Endothelial cell of umbilical vein (primary cell): ENCODE measurements at regions not wholly inside any gene's neighbourhood (a gene's known extent, or its start where the extent isn't known, plus 50 kb on each side); places are given as distances from the start of the nearest gene placed in this dataset.

Experiments used
- BruUV-seq: library from RNA; stranded (reverse); fragments of 400-500 nt; replicated peaks from 2 replicates; lab custom pipeline; 2021; lab: Mats Ljungman, UMichigan
- CTCF ChIA-PET: fragments of 300-600, 350-600 bp; sonication (Branson Sonifier 250); formaldehyde crosslinking; loops from one replicate; lab custom pipeline; 2021; ENCODE audit warnings: antibody characterized with exemption, inconsistent platforms; lab: Charles Lee
- POLR2A ChIA-PET: fragments of 300-600, 350-600 bp; sonication (Branson Sonifier 250); formaldehyde crosslinking; loops from one replicate; lab custom pipeline; 2021; ENCODE audit warnings: antibody characterized with exemption, inconsistent platforms; lab: Charles Lee
- DNase-seq: peaks from one replicate; pipeline ENCODE4 v3.0.0-alpha.2; 2011; ENCODE audit warnings: low read depth, low spot score
- FAIRE-seq: peaks from 2 replicates; lab custom pipeline; 2011; peaks lifted over from hg19 to GRCh38; lab: Jason Lieb, UNC
- H2AFZ ChIP-seq: 2 replicates; pipeline ENCODE4 v1.6.0; 2012; ENCODE audit warnings: low read depth, low read length, control low read depth, inconsistent platforms
- H3K27ac ChIP-seq: 2 replicates; pipeline ENCODE4 v1.5.1; 2011; ENCODE audit warnings: low read depth, mild to moderate bottlenecking, control low read depth, low read length, moderate library complexity; ENCODE audit not compliant: insufficient read depth
- H3K27me3 ChIP-seq, 2 experiments: 2 replicates each; pipeline versions ENCODE4 v1.6.0 to v1.6.1; 2011; ENCODE audit warnings: low read length in 2 of 2, mixed read lengths in 1 of 2; ENCODE audit not compliant: control insufficient read depth in 2 of 2, insufficient read depth in 2 of 2
- H3K36me3 ChIP-seq, 2 experiments: 2 replicates in 1 of 2; 3 replicates in 1 of 2; pipeline ENCODE4 v1.5.1; 2011; ENCODE audit warnings: low read length in 2 of 2, mild to moderate bottlenecking in 1 of 2, moderate library complexity in 1 of 2; ENCODE audit not compliant: control insufficient read depth in 2 of 2, insufficient read depth in 2 of 2; ENCODE audit errors: extremely low read depth in 1 of 2
- H3K4me1 ChIP-seq: 3 replicates; pipeline ENCODE4 v1.5.1; 2011; ENCODE audit warnings: mild to moderate bottlenecking, low read length; ENCODE audit not compliant: control insufficient read depth, insufficient read depth; ENCODE audit errors: extremely low read depth
- H3K4me2 ChIP-seq: 2 replicates; pipeline ENCODE4 v1.6.1; 2011; ENCODE audit warnings: low read length, control low read depth, mixed read lengths; ENCODE audit not compliant: insufficient read depth
- H3K4me3 ChIP-seq, 3 experiments: fragments of 200-600 bp in 1 of 3; sonication (generic), shearing (Covaris generic) in 1 of 3; replicated peaks in 1 of 3; 2 replicates each; pipeline ENCODE4 v1.5.1; 2011 to 2016; ENCODE audit warnings: control low read depth in 3 of 3, low read length in 3 of 3, mild to moderate bottlenecking in 2 of 3, inconsistent platforms in 1 of 3, low read depth in 1 of 3, moderate library complexity in 1 of 3; ENCODE audit not compliant: insufficient read depth in 1 of 3
- H3K79me2 ChIP-seq: 2 replicates; pipeline ENCODE4 v1.6.0; 2012; ENCODE audit warnings: low read length, inconsistent platforms; ENCODE audit not compliant: control insufficient read depth, insufficient read depth
- H3K9ac ChIP-seq: replicated peaks from 2 replicates; pipeline ENCODE3; 2011; ENCODE audit warnings: low read length, control low read depth; ENCODE audit not compliant: insufficient read depth; ENCODE audit errors: extremely low read depth
- H3K9me1 ChIP-seq: replicated peaks from 3 replicates; pipeline ENCODE4 v1.6.0; 2011; ENCODE audit warnings: mild to moderate bottlenecking, low read length; ENCODE audit not compliant: control insufficient read depth, insufficient read depth; ENCODE audit errors: extremely low read depth
- H3K9me3 ChIP-seq: replicated peaks from 2 replicates; pipeline ENCODE4 v1.5.1; 2012; ENCODE audit warnings: low read length, inconsistent platforms; ENCODE audit not compliant: control insufficient read depth, insufficient read depth
- H4K20me1 ChIP-seq: replicated peaks from 2 replicates; pipeline ENCODE3; 2011; ENCODE audit warnings: mild to moderate bottlenecking, low read length; ENCODE audit not compliant: control insufficient read depth, insufficient read depth; ENCODE audit errors: extremely low read depth
- FOS ChIP-seq: IDR thresholded peaks from 2 replicates; pipeline ENCODE4 v1.6.1; 2011; ENCODE audit warnings: mild to moderate bottlenecking, low read length, moderate library complexity, borderline replicate concordance; ENCODE audit not compliant: insufficient read depth
- POLR2A ChIP-seq: IDR thresholded peaks from 2 replicates; pipeline ENCODE4 v1.6.1; 2012; ENCODE audit warnings: low read depth, mild to moderate bottlenecking, control low read depth, low read length
- dilution Hi-C: fragments of 300-500 bp; cut with MboI; formaldehyde crosslinking; loops from one replicate; pipeline ENCODE4 v1.15.0; 2019; ENCODE audit warnings: low sequenced_read_pairs; ENCODE audit not compliant: extremely low pct_ligation_motif_present
- intact Hi-C: fragments of 100-400 bp; cut with micrococcal nuclease; formaldehyde crosslinking; loops from one replicate; pipeline ENCODE4 v1.10.0; 2022

DNA sequence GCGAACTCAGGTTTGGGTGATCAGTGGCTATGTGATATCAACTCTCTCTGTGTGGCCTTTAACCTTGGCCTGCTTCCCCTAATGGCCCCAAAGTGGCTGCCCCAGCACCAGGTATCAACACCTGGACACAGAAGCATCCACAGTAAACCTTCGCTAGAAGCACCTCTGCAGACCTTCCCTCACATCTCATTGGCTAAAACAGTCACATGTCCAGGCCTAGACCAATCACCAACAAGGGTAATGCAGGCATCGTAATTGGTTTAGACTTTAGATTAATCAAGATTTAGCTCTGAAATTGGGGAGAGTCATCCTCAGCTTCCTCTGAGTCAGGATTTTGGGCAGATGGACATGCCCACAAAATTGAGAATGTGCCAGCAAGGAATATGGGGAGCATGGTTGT is 92.5 kb upstream of the MYL2 start:
- peaks cover 0 to 4% of the 10 kb centered on the region in 2 experiments for H3K27me3 ChIP-seq
- H3K79me2 ChIP-seq = no peaks in the 10 kb centered on the region
- H3K9ac ChIP-seq = no peak overlapping the region
- no peak overlapping the region for H3K27ac ChIP-seq
- no peaks in the 10 kb centered on the region for H3K9me1 ChIP-seq
- H3K4me2 ChIP-seq = no peak overlapping the region
- H3K4me3 ChIP-seq = no peak overlapping the region
- DNase-seq (no peak), FAIRE-seq (no peak)
- intact Hi-C loops = no loop called here
- dilution Hi-C loops = no loop called here
- H3K36me3 ChIP-seq = no peaks in the 10 kb centered on the region
- H4K20me1 ChIP-seq = no peaks in the 10 kb centered on the region
- no peak for TF ChIP-seq POLR2A
- H3K4me1 ChIP-seq = no peaks in the 10 kb centered on the region
- ChIA-PET CTCF (no interaction called here), POLR2A (no interaction called here)
- no TSS peak for BruUV-seq
- no peak overlapping the region for H2AFZ ChIP-seq
- no peaks in the 10 kb centered on the region for H3K9me3 ChIP-seq

GRCh38 chr12:111011999-111012600 is 91.7 kb upstream of the MYL2 start:
- TF ChIP-seq POLR2A (no peak), FOS (no peak)
- Histone ChIP-seq H3K27ac (no peak overlapping the region), H4K20me1 (no peaks in the 10 kb centered on the region), H3K4me3 (no peak overlapping the region), H3K9ac (no peak overlapping the region), H3K27me3 (peaks cover 0 to 4% of the 10 kb centered on the region in 2 experiments), H3K4me2 (no peak overlapping the region), H3K4me1 (no peaks in the 10 kb centered on the region), H3K79me2 (no peaks in the 10 kb centered on the region), H3K9me3 (no peaks in the 10 kb centered on the region), H2AFZ (no peak overlapping the region), H3K36me3 (no peaks in the 10 kb centered on the region), H3K9me1 (no peaks in the 10 kb centered on the region)
- FAIRE-seq = no peak
- no TSS peak for BruUV-seq
- ChIA-PET CTCF (no interaction called here), POLR2A (no interaction called here)
- no peak for DNase-seq
- intact Hi-C loops (no loop called here), dilution Hi-C loops (no loop called here)
